Mesendoderm (in vitro differentiated cells): ENCODE measurements at regions not wholly inside any gene's neighbourhood (a gene's known extent, or its start where the extent isn't known, plus 50 kb on each side); places are given as distances from the start of the nearest gene placed in this dataset.

Experiments used
- DNase-seq: peaks from one replicate; pipeline ENCODE4 v3.0.0; 2013
- H2AK5ac ChIP-seq: 2 replicates; pipeline ENCODE4 v1.6.1; 2013; ENCODE audit warnings: low read length, inconsistent platforms
- H2BK120ac ChIP-seq: 2 replicates; pipeline ENCODE4 v1.6.1; 2013; ENCODE audit warnings: low read depth, mild to moderate bottlenecking, low read length, moderate library complexity, mixed read lengths
- H2BK15ac ChIP-seq: replicated peaks from 2 replicates; pipeline ENCODE4 v1.6.1; 2013; ENCODE audit warnings: low read depth, mild to moderate bottlenecking, moderate library complexity
- H2BK5ac ChIP-seq: 2 replicates; pipeline ENCODE4 v1.6.1; 2013; ENCODE audit warnings: low read length, inconsistent platforms
- H3K18ac ChIP-seq: 2 replicates; pipeline ENCODE4 v1.6.1; 2013; ENCODE audit warnings: mild to moderate bottlenecking, low read length, mixed read lengths
- H3K23ac ChIP-seq: one replicate; pipeline ENCODE4 v1.6.1; 2013; ENCODE audit warnings: low read length
- H3K27ac ChIP-seq: 2 replicates; pipeline ENCODE4 v1.5.1; 2013; ENCODE audit warnings: low read depth, mild to moderate bottlenecking, inconsistent platforms, low read length, moderate library complexity
- H3K27me3 ChIP-seq: 2 replicates; pipeline ENCODE4 v1.6.1; 2013; ENCODE audit warnings: low read length, control low read depth, mild to moderate bottlenecking, inconsistent platforms; ENCODE audit not compliant: insufficient read depth, poor library complexity
- H3K36me3 ChIP-seq: 2 replicates; pipeline ENCODE4 v1.6.1; 2013; ENCODE audit warnings: low read length, inconsistent platforms; ENCODE audit not compliant: control insufficient read depth, insufficient read depth
- H3K4ac ChIP-seq: one replicate; pipeline ENCODE4 v1.6.1; 2013; ENCODE audit warnings: low read depth, mild to moderate bottlenecking, low read length, moderate library complexity
- H3K4me1 ChIP-seq: 2 replicates; pipeline ENCODE4 v1.6.1; 2013; ENCODE audit warnings: low read depth, low read length, inconsistent platforms; ENCODE audit not compliant: control insufficient read depth
- H3K4me2 ChIP-seq: 2 replicates; pipeline ENCODE4 v1.6.1; 2013; ENCODE audit warnings: low read length
- H3K4me3 ChIP-seq: 2 replicates; pipeline ENCODE4 v1.5.1; 2013; ENCODE audit warnings: mild to moderate bottlenecking, low read length
- H3K56ac ChIP-seq: one replicate; pipeline ENCODE4 v1.6.1; 2013; ENCODE audit warnings: low read length
- H3K79me1 ChIP-seq: 2 replicates; pipeline ENCODE4 v1.6.1; 2013; ENCODE audit warnings: low read length, inconsistent platforms
- H3K79me2 ChIP-seq: 2 replicates; pipeline ENCODE4 v1.6.1; 2013; ENCODE audit warnings: mild to moderate bottlenecking, low read length; ENCODE audit not compliant: control insufficient read depth, insufficient read depth
- H3K9ac ChIP-seq: 2 replicates; pipeline ENCODE4 v1.6.1; 2013; ENCODE audit warnings: low read length, inconsistent platforms
- H4K5ac ChIP-seq: one replicate; pipeline ENCODE4 v1.6.1; 2013; ENCODE audit warnings: low read length
- H4K8ac ChIP-seq: one replicate; pipeline ENCODE4 v1.6.1; 2013; ENCODE audit warnings: low read depth, mild to moderate bottlenecking, control low read depth, low read length, moderate library complexity
- WGBS: extraction: QIAGEN DNeasy Blood & Tissue Kit; methylation state at CpG from one replicate; pipeline ENCODE4 v1.1.7; 2013; ENCODE audit warnings: low lambda C conversion rate, missing lambda C conversion rate; ENCODE audit not compliant: insufficient coverage; ENCODE audit errors: extremely low coverage; 5-methylcytosine and 5-hydroxymethylcytosine counted together

DNA sequence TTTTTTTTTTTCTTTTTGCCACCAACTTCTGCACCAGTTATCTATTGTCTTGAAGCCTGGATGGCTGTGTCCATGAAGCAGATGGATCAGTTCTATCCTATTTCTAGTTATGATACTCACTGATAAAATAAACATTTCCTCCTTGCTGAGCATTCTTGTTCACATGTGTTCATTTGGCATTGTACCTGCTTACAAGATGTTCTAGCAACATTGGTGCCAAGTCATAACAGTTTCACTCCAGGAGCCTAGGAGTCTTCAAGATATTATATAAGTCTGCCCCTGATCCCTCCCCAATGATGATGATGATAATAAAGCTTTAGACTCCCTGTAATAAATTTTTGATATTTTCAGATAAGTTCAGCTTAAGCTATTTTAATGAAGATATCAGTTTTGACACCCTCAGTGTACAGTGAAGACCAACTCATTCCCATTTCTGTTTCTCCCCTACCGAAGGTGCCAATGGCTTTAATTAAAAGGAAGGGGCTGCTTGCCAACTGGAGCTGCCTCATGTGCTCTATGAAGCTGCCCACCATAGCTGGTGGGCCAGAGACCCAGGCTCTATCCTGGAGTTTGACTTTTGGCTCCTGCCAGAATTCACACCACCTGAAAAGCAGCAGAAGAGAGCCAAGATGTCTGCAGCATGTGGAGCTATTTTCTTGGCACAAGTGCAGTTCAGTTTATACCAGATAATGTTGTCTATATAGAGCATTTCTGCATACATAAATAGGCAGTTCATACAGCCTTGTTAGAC, 265.4 kb upstream of the TET2 start:
- Histone ChIP-seq H3K4ac (no peak overlapping the region), H2BK5ac (no peak overlapping the region), H4K8ac (no peak overlapping the region), H3K36me3 (no peaks in the 10 kb centered on the region), H3K56ac (no peak overlapping the region), H3K18ac (no peak overlapping the region), H2BK15ac (no peak overlapping the region), H3K27ac (no peak overlapping the region), H3K4me2 (no peak overlapping the region), H3K4me1 (no peaks in the 10 kb centered on the region), H3K27me3 (no peaks in the 10 kb centered on the region), H3K23ac (no peak overlapping the region), H2AK5ac (no peak overlapping the region), H3K4me3 (no peak overlapping the region), H3K9ac (no peak overlapping the region), H3K79me1 (no peaks in the 10 kb centered on the region), H3K79me2 (no peaks in the 10 kb centered on the region), H2BK120ac (no peak overlapping the region), H4K5ac (no peak overlapping the region)
- no peak for DNase-seq
- WGBS: no CpG with 5 or more reads among the region's 1 CpG

DNA sequence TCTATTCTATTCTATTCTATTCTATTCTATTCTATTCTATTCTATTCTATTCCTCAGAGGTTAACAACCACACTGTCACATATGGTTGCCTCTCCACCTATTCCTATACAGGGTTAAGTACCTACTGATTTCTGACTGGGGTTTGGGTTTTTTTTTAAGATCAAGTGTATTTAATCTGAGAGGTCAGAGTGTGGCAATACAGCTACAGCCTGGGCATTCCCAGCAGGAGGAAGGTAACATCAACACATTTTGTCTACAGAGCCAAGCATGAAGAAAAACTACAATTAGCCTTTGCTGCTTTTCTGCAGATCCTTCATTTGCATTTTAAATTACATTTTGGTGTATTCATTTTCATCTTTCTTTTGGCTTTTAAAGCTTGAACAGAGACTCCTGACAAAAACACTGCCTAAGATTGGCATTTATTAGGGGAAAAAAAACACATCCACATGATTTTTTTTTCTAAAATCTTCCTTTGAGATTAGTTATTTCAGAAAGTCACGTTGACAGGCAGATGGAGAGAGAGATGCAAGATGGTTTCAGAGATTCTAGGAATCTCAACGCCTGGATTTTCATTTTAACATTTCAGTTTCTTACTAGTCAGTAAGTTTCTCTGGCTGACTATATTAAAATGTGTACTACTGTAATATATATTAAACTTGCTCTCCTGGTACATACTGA, 255.9 kb upstream of the TET2 start:
- no peak overlapping the region for H2BK15ac ChIP-seq
- WGBS: no CpG with 5 or more reads among the region's 2 CpGs
- H3K23ac ChIP-seq: no peak overlapping the region
- H3K4me2 ChIP-seq: no peak overlapping the region
- H4K5ac ChIP-seq: no peak overlapping the region
- no peak overlapping the region for H3K18ac ChIP-seq
- no peak overlapping the region for H3K56ac ChIP-seq
- DNase-seq: no peak
- H3K27me3 ChIP-seq: no peaks in the 10 kb centered on the region
- no peak overlapping the region for H3K9ac ChIP-seq
- no peak overlapping the region for H2BK120ac ChIP-seq
- no peak overlapping the region for H3K27ac ChIP-seq
- no peaks in the 10 kb centered on the region for H3K36me3 ChIP-seq
- H2AK5ac ChIP-seq: no peak overlapping the region
- H2BK5ac ChIP-seq: no peak overlapping the region
- H3K79me2 ChIP-seq: no peaks in the 10 kb centered on the region
- no peaks in the 10 kb centered on the region for H3K4me1 ChIP-seq
- H4K8ac ChIP-seq: no peak overlapping the region
- H3K79me1 ChIP-seq: no peaks in the 10 kb centered on the region
- H3K4me3 ChIP-seq: no peak overlapping the region
- no peak overlapping the region for H3K4ac ChIP-seq

GRCh38 chr4:104896660-104897645, 249.7 kb upstream of the TET2 start:
- Histone ChIP-seq H3K9ac (no peak overlapping the region), H3K4me2 (no peak overlapping the region), H3K4me1 (no peaks in the 10 kb centered on the region), H3K18ac (no peak overlapping the region), H3K4me3 (no peak overlapping the region), H2AK5ac (no peak overlapping the region), H4K8ac (no peak overlapping the region), H3K23ac (no peak overlapping the region), H3K79me2 (no peaks in the 10 kb centered on the region), H3K27ac (no peak overlapping the region), H3K36me3 (no peaks in the 10 kb centered on the region), H4K5ac (no peak overlapping the region), H2BK15ac (no peak overlapping the region), H3K27me3 (no peaks in the 10 kb centered on the region), H3K56ac (no peak overlapping the region), H3K4ac (no peak overlapping the region), H3K79me1 (no peaks in the 10 kb centered on the region), H2BK120ac (no peak overlapping the region), H2BK5ac (no peak overlapping the region)
- WGBS: no CpG with 5 or more reads among the region's 2 CpGs
- DNase-seq: no peak

GRCh38 chr4:104899863-104900262, 246.8 kb upstream of the TET2 start:
- Histone ChIP-seq H3K27ac (no peak overlapping the region), H2AK5ac (no peak overlapping the region), H3K4me1 (no peaks in the 10 kb centered on the region), H4K8ac (no peak overlapping the region), H3K9ac (no peak overlapping the region), H3K4me2 (no peak overlapping the region), H2BK120ac (no peak overlapping the region), H3K18ac (no peak overlapping the region), H2BK15ac (no peak overlapping the region), H4K5ac (no peak overlapping the region), H3K23ac (no peak overlapping the region), H3K79me1 (no peaks in the 10 kb centered on the region), H3K27me3 (no peaks in the 10 kb centered on the region), H3K4me3 (no peak overlapping the region), H3K56ac (no peak overlapping the region), H3K79me2 (no peaks in the 10 kb centered on the region), H3K36me3 (no peaks in the 10 kb centered on the region), H3K4ac (no peak overlapping the region), H2BK5ac (no peak overlapping the region)
- no peak for DNase-seq
- WGBS: no CpG with 5 or more reads among the region's 4 CpGs

DNA sequence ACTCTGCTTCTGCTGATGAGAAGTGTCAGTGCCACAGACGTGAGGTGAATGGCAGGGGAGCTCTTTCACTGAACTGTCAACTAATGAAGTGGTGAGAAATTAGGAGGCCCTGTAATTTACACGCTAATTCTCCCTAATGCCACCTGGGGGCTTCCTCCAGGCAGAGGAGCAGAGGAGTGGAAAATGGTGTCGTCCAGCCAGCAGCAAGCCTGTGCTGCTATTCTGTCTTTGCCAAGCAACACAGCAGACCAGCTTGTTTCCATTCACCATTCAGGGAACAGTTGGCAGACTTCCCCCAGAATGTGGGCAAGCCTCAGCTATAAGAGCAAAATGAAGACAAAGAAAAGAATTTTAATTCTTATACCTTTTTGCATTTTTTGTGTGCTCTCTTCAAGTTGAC, 245.2 kb upstream of the TET2 start:
- H3K56ac ChIP-seq: no peak overlapping the region
- no peaks in the 10 kb centered on the region for H3K4me1 ChIP-seq
- DNase-seq: peak; percentile 48
- no peak overlapping the region for H2AK5ac ChIP-seq
- H4K5ac ChIP-seq: no peak overlapping the region
- H3K79me2 ChIP-seq: no peaks in the 10 kb centered on the region
- no peaks in the 10 kb centered on the region for H3K27me3 ChIP-seq
- no peak overlapping the region for H2BK15ac ChIP-seq
- no peak overlapping the region for H3K23ac ChIP-seq
- no peak overlapping the region for H3K18ac ChIP-seq
- no peaks in the 10 kb centered on the region for H3K79me1 ChIP-seq
- no CpG with 5 or more reads among the region's 3 CpGs for WGBS
- no peaks in the 10 kb centered on the region for H3K36me3 ChIP-seq
- no peak overlapping the region for H3K4me2 ChIP-seq
- no peak overlapping the region for H2BK5ac ChIP-seq
- no peak overlapping the region for H3K9ac ChIP-seq
- H3K4me3 ChIP-seq: no peak overlapping the region
- no peak overlapping the region for H3K27ac ChIP-seq
- H2BK120ac ChIP-seq: no peak overlapping the region
- no peak overlapping the region for H3K4ac ChIP-seq
- no peak overlapping the region for H4K8ac ChIP-seq
